Adrenal gland (tissue), 5 donors: ENCODE measurements at regions not wholly inside any gene's neighbourhood (a gene's known extent, or its start where the extent isn't known, plus 50 kb on each side); places are given as distances from the start of the nearest gene placed in this dataset.
"Not testable (repeated sequence)": the region's sequence is repeated elsewhere in the genome, so short reads cannot be mapped to it uniquely, and the experiment has no call there.

ENCODE experiments used
- CTCF ChIP-seq, 6 experiments: fragments of 450-650 bp in 4 of 6; fragments of 200-600 bp in 2 of 6; sonication (generic) in 1 of 6; IDR thresholded peaks; 1 replicate in 5 of 6; 2 replicates in 1 of 6; pipeline versions ENCODE4 v1.5.1 to v1.8.0; 2016 to 2021; ENCODE audit warnings: antibody characterized with exemption in 6 of 6, mild to moderate bottlenecking in 2 of 6, moderate library complexity in 1 of 6
- POLR2A ChIP-seq, 2 donors: fragments of 450-650 bp; IDR thresholded peaks; one replicate each; pipeline ENCODE4 v1.6.1; 2017; ENCODE audit warnings: antibody characterized with exemption in 2 of 2, mild to moderate bottlenecking in 2 of 2, moderate library complexity in 1 of 2
- donor health status: DM: no; HTN: no; CAD: no.

GRCh38 chr11:112539281-112539555 is 278.6 kb upstream of the PLET1 start:
- TF ChIP-seq CTCF, POLR2A (IDR thresholded peaks at IDR 0.05): not testable (repeated sequence)
